Fibroblast of skin of scalp (primary cell): ENCODE measurements at regions not wholly inside any gene's neighbourhood (a gene's known extent, or its start where the extent isn't known, plus 50 kb on each side); places are given as distances from the start of the nearest gene placed in this dataset.

Experiments used
- DNase-seq: peaks from one replicate; pipeline ENCODE4 v3.0.0-alpha.2; 2013

DNA sequence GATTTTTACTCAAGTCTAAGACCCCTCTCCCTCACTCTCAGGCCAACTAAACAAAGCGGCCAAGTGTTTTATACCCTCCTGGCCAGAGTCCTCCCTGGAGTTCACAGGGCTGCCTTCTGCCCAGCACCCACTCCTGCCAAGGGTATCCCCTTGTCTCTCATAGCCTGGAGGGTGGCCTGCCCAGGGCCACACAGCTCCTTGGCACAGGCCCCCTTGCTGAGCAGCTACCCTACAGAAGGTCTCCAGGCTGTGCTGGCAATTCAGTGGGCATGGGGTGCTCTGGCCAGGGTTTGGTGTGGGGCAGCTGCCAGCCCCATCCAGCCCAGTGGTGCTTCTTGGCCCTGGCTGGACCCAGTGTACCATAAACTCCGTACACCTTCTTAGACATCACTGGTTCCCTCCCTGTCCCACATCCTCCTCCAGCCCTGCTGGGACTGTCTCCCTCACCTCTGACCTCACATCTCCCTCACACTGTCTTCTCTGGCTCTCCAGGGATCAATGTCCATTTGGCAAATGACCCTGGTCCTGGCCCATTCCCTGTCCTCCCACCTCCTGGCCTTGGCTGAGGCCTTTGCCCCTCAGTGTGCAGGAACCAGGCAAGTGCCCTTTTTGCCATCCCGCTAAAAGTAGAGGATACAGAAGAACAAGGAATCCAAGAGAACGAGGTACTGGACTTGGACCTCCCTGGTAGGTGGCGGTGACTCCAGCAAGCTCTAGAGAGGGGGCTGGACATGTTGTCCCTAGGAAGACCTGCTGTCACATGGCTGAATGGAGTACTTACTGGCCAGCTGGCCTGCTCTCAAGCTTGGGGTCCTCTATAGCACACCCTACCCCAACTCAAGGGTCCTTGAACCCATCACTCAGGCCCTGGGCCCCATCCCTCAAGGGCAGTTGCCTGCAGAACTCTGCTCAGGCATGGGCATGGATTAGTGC is 50.0 kb upstream of the TRPM1 start:
- no peak for DNase-seq

DNA sequence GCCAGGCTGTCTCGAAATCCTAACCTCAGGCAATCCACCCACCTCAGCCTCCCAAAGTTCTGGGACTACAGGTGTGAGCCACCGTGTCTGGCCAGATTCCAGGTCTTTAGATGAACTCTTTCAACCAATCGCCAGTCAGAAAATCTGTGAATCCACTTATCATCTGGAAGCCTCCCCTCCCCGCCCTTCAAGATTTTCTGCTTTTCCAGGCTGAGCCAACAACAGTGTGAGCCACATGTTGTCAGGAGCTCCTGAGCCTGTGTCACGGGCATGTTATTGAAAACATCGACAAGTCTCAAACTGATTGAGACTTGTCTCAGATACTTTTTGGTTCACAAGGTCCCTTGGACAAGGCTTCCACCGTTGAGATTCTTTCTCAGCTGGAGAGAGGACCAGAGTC is 52.0 kb upstream of the TRPM1 start:
- no peak for DNase-seq

DNA sequence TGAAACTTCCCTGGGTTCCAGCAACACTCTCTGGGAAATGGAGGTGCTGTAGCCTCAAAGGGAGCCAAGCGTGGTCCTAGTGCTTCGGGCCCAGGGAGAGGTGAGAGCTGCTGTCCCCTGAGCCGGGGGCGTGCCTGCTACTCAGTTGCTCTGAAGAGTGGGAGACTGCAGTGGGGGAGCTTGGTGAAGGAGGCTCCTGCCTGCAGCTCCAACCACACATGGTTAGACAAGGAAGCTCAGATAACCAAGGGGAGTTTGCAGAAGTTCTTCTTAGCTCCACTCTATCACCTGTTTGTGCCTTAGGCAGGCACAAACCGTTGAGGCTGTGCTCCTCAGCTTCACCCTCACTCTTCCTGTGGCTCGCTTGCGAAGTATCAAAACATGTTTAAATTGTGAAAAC is 53.6 kb upstream of the TRPM1 start:
- DNase-seq: no peak

DNA sequence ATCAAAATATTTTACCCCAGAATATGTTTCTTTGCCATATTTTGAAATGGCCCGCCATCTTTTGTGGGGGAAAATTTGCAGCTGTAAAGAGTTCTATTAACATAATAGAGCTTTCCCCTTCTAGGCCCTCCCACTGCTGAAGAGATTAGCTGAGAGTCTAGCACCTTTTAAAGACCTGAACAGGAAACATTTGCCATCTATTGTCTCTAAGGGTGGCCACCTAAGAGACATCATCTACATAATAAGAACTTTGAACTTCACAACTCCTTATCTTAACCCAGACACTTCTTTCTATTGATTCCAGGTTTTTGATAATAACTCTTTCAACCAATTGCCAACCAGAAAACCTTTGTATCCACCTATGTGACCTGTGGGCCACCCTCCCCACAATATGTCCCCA is 54.7 kb upstream of the TRPM1 start:
- DNase-seq: no peak

DNA sequence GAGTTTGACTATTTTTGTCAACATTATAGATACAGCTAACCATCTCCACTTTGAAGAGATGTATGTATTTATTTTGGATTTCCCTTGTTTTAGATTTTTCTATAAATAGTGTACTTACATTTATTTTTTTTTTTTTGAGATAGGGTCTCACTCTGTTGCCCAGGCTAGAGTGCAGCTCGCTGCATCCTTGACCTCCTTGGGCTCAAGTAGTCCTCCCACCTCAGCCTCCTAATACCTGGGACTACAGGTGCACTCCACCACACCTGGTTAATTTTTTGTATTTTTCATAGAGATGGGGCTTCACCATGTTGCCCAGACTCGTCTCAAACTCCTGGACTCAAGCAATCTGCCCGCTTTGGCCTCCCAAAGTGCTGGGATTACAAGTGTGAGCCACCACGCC is 55.3 kb upstream of the TRPM1 start:
- no peak for DNase-seq

DNA sequence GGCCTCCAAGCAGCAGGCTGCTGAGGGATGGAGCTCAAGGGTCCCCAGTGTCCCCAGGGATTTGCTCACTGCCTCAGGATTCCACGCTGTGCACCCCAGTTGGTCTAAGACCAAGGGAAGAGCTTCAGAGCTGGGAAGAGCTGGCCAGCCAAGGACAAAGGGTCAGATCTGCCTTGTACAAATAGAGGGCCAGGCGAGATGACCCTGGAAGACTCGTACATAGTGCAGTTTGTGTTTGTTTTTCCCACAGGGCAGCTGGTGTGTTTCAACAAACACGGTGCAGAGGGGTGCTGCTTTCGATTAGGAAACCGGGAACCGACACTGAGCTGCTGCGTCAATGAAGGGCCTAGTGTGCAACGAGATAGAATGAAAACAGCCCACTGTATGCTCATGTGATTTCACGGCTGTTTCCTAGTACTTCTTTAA is 56.1 kb upstream of the TRPM1 start:
- no peak for DNase-seq

DNA sequence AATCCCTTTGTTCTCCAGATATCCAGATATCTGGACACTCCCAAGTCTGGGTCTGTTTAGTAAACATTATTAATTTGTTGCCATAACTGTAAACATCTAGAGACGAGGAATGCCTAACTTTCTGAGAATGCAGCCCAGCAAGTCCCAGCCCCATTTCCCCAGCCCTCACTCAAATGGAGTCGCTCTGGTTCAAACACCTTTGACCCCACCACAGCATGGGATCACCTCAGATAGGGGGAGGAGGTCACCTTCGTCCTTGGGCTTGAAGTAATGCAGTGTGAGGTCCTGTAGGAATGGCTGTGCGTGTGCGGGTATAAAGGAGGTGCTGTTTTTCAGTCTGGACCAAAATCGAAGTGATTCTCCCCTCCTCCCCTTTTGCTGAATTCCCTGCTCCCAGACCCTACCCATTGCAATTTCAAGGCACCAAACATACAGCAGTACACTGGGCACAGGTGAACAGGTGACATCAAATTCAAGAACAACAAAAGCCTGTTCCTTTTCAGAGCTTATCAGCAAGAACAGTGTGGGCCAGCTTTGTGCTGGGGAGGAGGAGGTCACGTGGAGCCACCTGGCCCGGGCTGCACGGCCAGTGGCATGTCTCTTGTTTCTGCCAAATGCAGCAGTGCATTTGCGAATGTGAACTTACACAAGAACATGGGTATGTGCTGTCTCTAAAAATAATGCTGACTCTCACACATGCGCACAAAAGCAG is 57.5 kb upstream of the TRPM1 start:
- DNase-seq: no peak

DNA sequence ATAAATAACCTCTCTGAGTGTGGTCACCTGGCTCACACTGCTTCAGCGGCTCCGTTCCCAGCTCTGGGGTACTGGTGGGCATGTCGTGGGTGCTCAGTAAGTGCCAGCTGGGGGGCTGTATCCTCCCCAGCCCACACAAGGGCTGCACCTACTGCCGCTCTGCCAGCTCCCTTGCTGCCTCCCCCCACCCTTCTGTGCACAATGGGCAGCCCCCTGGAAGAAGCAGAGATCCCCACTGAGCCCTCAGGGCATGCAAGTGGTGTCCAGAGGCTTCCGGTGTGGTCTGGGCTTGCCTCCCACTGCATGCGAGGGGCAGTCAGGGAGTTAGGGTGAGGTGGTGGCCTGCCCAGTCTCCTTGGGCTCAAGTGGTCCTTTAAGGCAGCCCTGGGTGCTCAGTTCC is 58.3 kb upstream of the TRPM1 start:
- DNase-seq: no peak

DNA sequence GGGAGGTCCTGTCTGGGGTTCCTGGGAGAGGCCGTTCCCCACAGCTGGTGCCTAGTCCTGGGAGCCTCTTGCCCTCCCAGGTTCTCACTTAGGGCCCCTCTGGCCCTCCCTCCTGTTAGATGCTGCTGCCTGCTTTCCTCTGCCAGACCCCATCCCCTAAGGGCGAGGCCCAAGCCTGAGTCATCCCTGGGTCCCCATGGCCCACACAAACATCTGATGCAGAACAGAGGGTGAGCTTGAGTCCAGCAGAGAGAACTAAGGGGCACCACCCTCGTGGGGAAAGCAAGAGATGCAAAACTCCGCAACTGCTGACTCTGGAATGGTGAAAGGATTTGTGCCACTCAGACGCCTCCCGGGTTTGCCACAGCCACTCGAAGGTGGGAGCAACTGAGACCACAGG is 58.8 kb upstream of the TRPM1 start:
- no peak for DNase-seq

DNA sequence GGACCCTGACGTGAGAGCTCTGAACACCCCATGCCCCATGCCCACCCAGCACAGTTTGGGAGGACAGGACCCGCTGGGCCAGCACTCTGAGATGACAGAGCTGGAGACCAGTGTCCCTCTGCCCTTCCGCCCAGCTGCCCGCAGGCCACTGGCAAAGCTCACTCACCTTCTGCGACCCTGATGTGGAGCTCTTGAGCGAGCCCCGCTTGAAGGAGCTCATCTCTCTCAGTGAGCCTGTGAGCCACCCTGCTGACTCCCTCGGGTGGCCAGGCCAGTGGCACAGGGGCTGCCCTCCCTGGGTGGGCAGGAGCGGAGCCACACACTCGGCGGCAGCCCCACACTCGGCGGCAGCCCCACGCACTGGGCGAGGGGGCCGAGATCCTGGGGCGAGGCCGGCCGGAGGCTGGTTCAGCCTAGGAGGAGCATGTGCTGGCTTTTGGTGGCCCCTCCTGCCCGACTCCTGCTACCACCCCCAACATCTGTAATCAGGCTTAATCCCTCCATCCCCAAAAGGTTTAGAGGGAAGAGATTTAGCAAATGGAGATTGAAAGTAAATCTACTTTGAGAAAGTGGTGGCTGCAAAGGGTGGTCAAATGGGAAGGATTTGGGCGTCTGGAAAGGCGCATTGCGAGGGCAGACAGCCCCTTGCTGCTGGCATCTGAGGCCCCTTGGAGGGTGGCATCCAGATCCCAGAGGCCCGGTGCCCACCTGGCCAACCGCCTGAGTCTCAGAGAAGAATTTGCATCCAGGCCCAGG is 59.4 kb upstream of the TRPM1 start:
- no peak for DNase-seq

DNA sequence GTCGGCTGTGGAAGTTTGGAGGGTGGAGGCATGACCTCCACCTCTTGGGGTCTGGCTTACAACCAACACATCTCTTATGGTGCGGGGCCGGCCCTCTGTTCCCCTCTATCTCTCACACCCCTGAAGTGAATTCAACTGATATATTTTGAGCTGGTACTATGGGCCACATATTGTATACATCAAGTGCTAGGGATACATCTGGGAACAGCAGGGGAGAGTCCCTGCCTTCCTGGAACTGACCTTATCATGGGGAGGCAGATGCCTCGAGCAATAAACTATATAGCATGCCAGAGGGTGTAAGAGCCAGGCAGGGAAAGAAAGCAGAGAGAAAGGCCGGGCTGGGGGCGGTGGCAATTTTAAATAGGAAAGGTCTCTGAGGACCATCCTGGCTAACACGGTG is 60.4 kb upstream of the TRPM1 start:
- no peak for DNase-seq

DNA sequence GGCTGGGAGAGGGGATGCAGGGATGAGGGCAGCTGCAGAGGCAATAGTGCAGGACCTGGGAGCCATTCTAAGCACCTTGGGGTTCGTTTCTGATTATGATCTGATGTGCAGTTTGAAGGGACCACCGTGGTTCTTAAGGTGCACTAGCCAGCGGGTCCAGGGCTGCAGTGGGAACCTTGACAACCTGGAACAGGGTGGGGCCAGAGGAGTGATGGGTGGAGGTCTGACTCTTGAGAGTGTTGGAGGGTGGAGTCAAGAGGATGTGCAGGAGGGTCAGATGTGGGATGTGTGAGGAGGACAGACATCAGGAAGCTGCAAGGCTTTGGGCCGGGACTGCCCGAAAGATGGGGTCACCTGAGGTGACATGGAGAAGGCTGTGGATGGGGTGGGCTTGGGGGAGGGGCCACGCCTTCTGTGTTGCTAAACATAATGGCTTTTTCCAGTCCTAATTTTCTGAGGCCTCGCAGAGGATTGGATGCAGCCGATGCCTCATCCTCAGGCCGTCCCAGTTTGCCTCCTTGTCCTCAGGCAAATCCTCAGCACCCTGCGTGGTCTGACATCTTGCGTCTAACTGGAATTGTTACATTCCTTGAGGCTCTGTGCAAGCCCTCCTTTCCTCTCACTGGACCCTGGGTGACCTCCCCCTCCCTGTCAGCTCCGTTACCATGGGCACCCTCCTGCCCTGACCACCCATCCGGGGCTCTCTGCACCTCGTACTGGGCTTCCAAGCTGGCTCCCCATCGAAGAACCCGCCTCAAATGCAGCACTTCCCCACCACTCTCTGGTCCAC is 61.4 kb upstream of the TRPM1 start:
- DNase-seq: no peak

DNA sequence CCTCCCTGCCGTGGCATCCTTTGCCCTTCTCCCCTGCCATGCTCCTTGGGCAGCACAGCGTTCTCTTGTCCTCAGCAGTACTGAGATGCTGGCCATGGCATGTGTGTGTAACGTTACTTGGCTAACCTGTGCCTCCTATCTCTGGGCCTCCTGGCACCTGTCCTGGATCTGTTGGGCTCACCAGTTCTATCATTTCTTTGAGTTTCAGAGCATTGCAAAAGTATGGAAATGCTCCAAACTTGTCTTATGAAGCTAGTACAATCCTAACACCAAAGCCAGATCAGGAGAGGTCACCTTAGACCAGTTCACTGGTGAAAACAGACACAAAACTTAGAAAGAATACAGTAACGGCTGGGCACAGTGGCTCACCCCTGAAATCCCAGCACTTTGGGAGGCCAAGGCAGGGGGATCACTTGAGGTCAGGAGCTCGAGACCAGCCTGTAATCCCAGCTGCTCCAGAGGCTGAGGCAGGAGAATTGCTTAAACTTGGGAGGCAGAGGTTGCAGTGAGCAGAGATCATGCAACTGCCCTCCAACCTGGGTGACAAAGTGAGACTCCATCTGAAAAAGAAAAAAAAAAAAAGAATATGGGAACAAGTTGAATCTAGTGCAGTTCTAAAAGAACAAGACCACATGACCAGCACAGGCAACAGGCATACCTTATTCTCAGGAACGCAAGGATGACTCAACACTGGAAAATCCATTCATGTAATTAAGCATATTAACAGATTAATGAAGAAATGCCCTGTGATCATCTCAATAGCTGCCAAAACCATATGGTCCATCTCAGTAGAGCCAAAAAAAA is 62.4 kb upstream of the TRPM1 start:
- DNase-seq: no peak

DNA sequence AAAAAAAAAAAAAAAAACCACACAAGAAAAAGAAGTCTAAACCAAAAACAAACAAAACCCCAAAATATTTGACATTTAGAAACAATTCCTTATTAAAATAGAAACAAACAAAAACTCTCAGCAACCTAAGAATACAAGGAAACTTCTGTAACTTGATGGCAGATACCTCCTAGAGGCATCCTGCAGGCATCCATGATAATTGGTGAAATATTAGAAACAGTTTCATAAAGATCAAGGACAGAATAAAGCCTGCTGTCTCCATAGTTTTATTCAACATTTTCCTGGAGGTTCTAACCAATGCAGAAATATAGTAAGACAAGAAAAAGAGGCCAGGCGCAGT is 63.0 kb upstream of the TRPM1 start:
- DNase-seq: no peak

DNA sequence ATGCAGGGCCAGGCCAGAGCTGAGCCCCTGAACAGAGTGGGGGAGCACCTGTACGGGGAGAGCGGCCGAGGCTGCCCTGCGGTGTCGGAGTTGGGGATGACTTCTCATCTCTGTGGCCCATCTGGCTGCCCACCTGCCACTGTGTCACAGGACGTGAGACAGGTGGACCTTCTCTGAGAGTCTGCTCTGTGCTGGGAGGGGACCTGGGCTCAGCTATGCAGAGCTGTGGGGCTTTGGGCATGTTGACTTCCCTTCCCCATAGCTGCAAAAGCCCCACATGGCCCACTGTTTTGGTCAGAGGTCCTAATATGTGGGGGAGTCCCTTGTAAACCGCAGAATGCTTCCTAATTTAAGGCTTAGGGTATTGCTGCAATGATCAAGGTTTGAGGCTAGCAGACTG is 68.0 kb upstream of the TRPM1 start:
- no peak for DNase-seq

DNA sequence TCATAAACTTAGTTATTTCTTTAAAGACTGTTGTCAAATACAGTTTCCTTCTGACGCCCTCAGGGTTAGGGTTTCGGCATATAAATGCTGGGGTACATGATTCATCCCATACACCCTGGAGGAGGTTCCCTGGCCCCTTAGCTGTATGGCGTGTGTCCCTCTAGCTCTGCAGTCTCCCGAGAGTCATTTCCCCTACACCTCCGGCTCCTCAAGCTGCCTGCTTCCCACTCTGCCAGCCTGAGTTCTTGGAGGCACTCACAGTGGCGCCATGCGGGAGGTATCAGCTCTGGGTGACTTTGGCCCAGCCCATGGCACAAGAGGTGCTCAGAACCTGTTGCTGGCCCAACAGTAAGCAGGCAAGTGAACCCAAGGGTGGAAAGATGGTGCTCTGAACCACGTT is 70.2 kb upstream of the TRPM1 start:
- DNase-seq: no peak

DNA sequence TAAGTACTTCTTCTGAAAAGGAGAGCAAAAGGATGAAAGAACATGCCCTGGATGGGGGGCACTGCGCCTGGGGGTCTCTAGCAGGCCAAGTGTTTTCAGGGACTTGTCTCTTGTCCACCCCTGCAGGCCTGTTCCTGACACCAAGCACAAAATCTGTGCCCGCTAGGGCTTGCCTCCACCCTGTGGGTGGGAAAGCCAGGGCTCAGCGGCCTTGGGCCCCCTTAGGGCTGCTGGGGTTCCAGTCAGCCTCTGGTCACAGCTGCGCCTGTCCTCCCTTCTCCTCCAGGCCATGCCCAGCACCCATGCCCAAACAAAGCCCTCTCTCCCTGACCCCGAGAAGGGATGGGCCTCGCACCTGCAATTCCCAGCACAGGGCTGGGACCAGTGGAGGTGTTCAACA is 71.1 kb upstream of the TRPM1 start:
- no peak for DNase-seq

DNA sequence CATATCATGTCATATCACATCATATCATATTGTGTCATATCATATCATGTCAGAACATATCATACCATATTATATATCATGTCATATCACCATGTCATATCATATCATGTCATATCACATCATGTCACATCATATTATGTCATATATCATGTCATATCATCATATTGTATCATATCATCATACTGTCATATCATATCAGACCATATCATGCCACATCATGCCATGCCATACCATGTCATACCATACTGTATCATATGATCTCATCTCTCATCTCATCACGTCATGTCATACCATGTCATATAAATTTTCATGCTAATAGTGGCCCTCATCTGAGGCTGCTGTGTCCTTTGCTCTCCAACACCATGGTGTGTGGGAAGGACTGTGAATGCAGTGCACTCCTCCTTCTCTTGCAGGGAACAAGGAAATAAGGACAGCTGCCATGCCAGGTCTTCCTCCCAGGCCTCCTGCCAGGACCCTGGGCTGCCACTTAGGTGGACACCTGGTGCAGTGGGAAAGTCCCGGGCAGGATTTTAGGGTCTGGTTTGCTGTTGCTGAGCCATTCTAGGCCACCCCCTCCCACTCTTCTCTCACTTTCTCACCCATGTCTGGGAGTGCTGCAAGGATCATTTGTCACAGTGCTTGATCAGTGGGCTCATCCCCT is 72.4 kb upstream of the TRPM1 start:
- no peak for DNase-seq

DNA sequence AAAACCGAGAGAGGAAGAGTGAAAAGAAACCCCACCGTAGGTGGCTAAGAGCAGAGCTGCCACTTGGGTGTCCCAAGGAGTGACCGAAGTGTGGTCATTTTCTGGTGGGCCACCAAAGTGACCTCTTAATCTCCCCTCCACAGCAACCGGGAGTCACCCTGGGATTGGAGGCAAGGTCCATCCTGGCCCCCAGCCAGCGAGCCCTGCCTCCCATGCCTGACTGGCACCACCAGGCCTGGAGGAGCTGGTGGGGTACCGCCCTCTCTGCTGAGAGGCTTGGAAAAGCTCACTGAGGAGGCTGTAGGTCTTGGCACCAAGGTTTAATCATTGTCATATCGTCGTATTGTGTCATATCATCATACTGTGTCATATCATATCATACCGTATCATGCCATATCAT is 74.0 kb upstream of the TRPM1 start:
- no peak for DNase-seq

DNA sequence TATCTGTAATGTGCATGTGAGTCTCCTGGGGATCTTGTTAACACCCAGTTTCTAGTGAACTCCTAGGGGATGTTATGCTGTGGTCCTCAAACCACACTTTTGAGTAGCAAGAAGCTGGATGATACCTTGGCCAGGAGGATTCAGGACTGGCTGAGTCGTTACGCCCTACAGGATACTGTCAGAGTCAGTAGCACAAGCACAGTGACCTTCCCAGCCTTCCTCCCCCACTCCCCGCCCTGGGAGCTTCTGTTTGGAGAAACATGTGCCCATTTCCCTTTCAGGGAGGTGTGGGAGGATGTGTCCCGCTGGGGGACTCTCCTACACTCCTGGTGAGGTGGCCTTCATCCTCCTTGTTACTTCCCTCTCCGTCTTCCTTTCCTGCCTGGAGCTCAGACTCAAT is 76.4 kb upstream of the TRPM1 start:
- no peak for DNase-seq

DNA sequence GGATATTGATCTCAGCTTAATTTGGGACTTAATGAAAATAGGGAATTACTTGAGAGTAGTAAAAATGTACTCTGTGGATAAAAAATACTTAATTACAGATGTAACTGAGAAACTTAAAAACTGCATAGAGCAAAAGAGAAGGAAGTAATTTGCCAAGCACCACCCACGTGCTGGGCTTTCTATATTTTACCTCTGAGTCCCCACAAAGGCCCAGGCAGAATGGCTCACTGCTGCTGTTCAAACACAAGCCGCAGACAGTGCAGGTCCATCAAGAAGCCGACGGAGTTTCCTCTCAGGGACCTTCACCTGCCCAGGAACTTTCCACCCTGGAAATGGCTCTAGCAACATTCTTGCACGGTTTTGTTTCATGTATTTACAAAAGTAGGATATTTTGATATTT is 77.2 kb upstream of the TRPM1 start:
- DNase-seq: no peak
